Skeletal muscle satellite cell (primary cell): ENCODE measurements at regions not wholly inside any gene's neighbourhood (a gene's known extent, or its start where the extent isn't known, plus 50 kb on each side); places are given as distances from the start of the nearest gene placed in this dataset.
A peak's percentile ranks its signal among the peaks of the same experiment; 100 is the strongest.

Source experiments
- H3K27me3 ChIP-seq: 2 replicates; pipeline ENCODE4 v1.7.0; 2013; ENCODE audit warnings: low read length; ENCODE audit not compliant: control insufficient read depth, insufficient read depth
- H3K36me3 ChIP-seq: 2 replicates; pipeline ENCODE4 v1.7.0; 2013; ENCODE audit warnings: mild to moderate bottlenecking, control low read depth, low read length; ENCODE audit not compliant: insufficient read depth
- H3K4me1 ChIP-seq: 2 replicates; pipeline ENCODE4 v1.7.0; 2013; ENCODE audit warnings: low read length; ENCODE audit not compliant: control insufficient read depth, insufficient read depth
- H3K4me2 ChIP-seq: 2 replicates; pipeline ENCODE4 v1.7.0; 2013; ENCODE audit warnings: mild to moderate bottlenecking, low read length
- H3K4me3 ChIP-seq: 2 replicates; pipeline ENCODE4 v1.7.0; 2013; ENCODE audit warnings: low read length
- H3K9ac ChIP-seq: 2 replicates; pipeline ENCODE4 v1.7.0; 2013; ENCODE audit warnings: mild to moderate bottlenecking, low read depth, low read length, moderate library complexity
- H3K9me3 ChIP-seq: replicated peaks from 2 replicates; pipeline ENCODE4 v1.7.0; 2013; ENCODE audit warnings: mild to moderate bottlenecking, control low read depth, low read length

- H3K4me2 ChIP-seq = no peak overlapping the region
- H3K27me3 ChIP-seq = no peaks in the 10 kb centered on the region
- H3K9me3 ChIP-seq = no peaks in the 10 kb centered on the region
- peaks cover 14% of the 10 kb centered on the region for H3K4me1 ChIP-seq
- H3K9ac ChIP-seq = no peak overlapping the region
- no peaks in the 10 kb centered on the region for H3K36me3 ChIP-seq
- H3K4me3 ChIP-seq = no peak overlapping the region
These were observed 510.1 kb downstream of the TXNL1 start for GRCh38 chr18:56128153-56128791.

DNA sequence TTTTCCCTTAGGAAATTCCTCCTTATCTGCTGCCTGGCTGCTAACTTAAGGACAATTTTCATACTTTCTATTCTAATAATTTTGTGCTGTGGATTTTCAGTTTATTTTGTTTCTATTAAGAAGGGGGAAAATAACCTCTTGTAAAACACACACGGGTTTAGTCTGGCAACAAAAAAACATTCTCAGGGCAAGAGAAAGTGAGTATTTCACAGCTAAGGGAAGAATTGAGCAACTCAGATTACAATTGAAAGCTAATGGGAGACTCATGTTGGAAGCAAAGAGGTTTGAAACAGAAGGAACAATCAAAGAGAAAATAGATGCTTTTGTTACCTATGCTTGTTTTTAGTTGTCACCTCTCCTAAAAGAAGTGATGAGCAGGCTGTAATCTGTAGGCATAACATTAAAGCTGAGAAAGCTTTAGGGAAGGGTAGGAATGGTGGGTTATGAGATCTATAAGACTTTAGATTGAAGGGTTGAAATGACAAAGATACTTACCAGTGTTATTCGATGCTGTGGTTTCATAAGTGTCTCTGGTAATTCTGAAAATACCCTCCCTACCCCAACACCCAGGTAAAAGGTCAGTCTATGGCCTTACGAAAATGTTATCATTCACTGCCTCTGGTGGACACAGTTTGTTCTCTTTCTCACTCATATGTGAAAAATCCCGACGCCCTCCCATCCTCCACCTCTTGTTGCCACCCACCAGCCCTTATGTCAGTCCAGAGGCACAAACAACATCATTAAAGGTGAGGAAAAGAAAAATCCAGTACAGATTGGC is 510.9 kb downstream of the TXNL1 start:
- H3K4me3 ChIP-seq = no peak overlapping the region
- H3K36me3 ChIP-seq = no peaks in the 10 kb centered on the region
- peaks cover 15% of the 10 kb centered on the region for H3K4me1 ChIP-seq
- no peaks in the 10 kb centered on the region for H3K9me3 ChIP-seq
- H3K27me3 ChIP-seq = no peaks in the 10 kb centered on the region
- no peak overlapping the region for H3K9ac ChIP-seq
- H3K4me2 ChIP-seq = no peak overlapping the region

- Histone ChIP-seq H3K36me3 (no peaks in the 10 kb centered on the region), H3K9me3 (no peaks in the 10 kb centered on the region), H3K4me1 (peaks cover 15% of the 10 kb centered on the region), H3K4me3 (no peak overlapping the region), H3K27me3 (no peaks in the 10 kb centered on the region), H3K4me2 (peak overlapping the region; percentile 28), H3K9ac (no peak overlapping the region)
These were observed 514.2 kb downstream of the TXNL1 start for GRCh38 chr18:56124186-56124585.

- Histone ChIP-seq H3K4me3 (no peak overlapping the region), H3K9me3 (no peaks in the 10 kb centered on the region), H3K9ac (no peak overlapping the region)
These were observed 516.7 kb downstream of the TXNL1 start for GRCh38 chr18:56121669-56122068.

GRCh38 chr18:56120782-56121181 is 517.6 kb downstream of the TXNL1 start:
- H3K36me3 ChIP-seq = no peaks in the 10 kb centered on the region
- H3K9ac ChIP-seq = no peak overlapping the region
- H3K27me3 ChIP-seq = no peaks in the 10 kb centered on the region
- peaks cover 15% of the 10 kb centered on the region for H3K4me1 ChIP-seq
- no peak overlapping the region for H3K4me2 ChIP-seq
- no peaks in the 10 kb centered on the region for H3K9me3 ChIP-seq
- H3K4me3 ChIP-seq = no peak overlapping the region

More at GRCh38 chr18:56121669-56122068, 516.7 kb downstream of the TXNL1 start:
- Histone ChIP-seq H3K4me1 (peaks cover 15% of the 10 kb centered on the region), H3K36me3 (no peaks in the 10 kb centered on the region), H3K27me3 (no peaks in the 10 kb centered on the region), H3K4me2 (no peak overlapping the region)

DNA sequence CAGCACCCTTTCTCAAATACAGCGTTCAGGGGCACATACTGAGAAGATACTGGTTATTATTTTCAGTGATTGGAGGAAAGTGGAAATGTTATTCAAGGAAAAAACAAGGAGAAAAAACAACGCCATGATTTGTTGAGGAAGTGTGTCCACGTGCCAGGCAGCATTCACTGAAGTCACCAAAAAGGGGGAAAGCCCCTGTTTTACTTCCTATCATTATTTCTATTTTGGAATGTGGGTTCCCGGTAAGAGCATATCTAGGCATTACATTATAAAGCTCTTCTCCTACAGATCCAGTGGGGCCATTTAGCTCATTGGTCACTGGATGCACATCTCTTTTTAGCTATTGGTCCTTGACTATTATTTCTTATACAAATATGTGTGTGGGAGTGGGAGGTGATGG is 518.7 kb downstream of the TXNL1 start:
- Histone ChIP-seq H3K36me3 (no peaks in the 10 kb centered on the region), H3K9me3 (no peaks in the 10 kb centered on the region), H3K4me2 (no peak overlapping the region), H3K4me3 (no peak overlapping the region), H3K9ac (no peak overlapping the region), H3K4me1 (peaks cover 13% of the 10 kb centered on the region), H3K27me3 (no peaks in the 10 kb centered on the region)

DNA sequence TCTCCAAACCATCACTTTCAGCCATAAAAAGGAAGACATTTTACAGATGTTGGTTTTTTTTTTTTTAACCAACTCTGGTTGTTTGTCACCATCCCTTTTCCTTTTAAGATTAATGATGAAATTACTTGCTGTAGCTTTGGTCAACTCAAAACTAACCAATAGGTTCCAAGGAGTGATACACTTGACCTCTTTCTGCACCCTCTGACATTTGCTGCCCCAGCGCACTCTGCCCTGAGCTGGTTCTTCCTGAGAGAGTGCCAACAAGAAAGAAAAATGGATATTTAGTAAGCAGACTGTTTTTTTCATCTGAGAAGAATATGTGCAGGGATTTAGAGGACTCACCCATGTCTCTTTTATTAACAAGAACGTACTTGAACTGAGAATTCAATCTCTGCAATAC is 520.0 kb downstream of the TXNL1 start:
- Histone ChIP-seq H3K9me3 (no peaks in the 10 kb centered on the region), H3K27me3 (no peaks in the 10 kb centered on the region), H3K4me2 (no peak overlapping the region), H3K4me1 (peaks cover 2% of the 10 kb centered on the region), H3K4me3 (no peak overlapping the region), H3K9ac (no peak overlapping the region), H3K36me3 (no peaks in the 10 kb centered on the region)

- Histone ChIP-seq H3K4me2 (no peak overlapping the region), H3K9me3 (no peaks in the 10 kb centered on the region), H3K4me1 (no peaks in the 10 kb centered on the region), H3K9ac (no peak overlapping the region), H3K4me3 (no peak overlapping the region), H3K27me3 (no peaks in the 10 kb centered on the region), H3K36me3 (no peaks in the 10 kb centered on the region)
These were observed 523.0 kb downstream of the TXNL1 start for GRCh38 chr18:56115071-56116015.

- no peak overlapping the region for H3K4me3 ChIP-seq
- H3K27me3 ChIP-seq = no peaks in the 10 kb centered on the region
- no peaks in the 10 kb centered on the region for H3K36me3 ChIP-seq
- no peak overlapping the region for H3K9ac ChIP-seq
- no peak overlapping the region for H3K4me2 ChIP-seq
- no peaks in the 10 kb centered on the region for H3K9me3 ChIP-seq
- no peaks in the 10 kb centered on the region for H3K4me1 ChIP-seq
These were observed 525.0 kb upstream of the TCF4 start for GRCh38 chr18:56112984-56113383.

GRCh38 chr18:56112013-56112749 is 524.2 kb upstream of the TCF4 start:
- H3K36me3 ChIP-seq = no peaks in the 10 kb centered on the region
- no peak overlapping the region for H3K4me3 ChIP-seq
- H3K4me1 ChIP-seq = no peaks in the 10 kb centered on the region
- H3K27me3 ChIP-seq = no peaks in the 10 kb centered on the region
- H3K9ac ChIP-seq = no peak overlapping the region
- H3K4me2 ChIP-seq = no peak overlapping the region
- H3K9me3 ChIP-seq = no peaks in the 10 kb centered on the region

GRCh38 chr18:56109757-56110156 is 521.8 kb upstream of the TCF4 start:
- Histone ChIP-seq H3K9me3 (no peaks in the 10 kb centered on the region), H3K4me1 (no peaks in the 10 kb centered on the region)

More at GRCh38 chr18:56109757-56110156, 521.8 kb upstream of the TCF4 start:
- Histone ChIP-seq H3K36me3 (no peaks in the 10 kb centered on the region), H3K9ac (no peak overlapping the region), H3K4me2 (no peak overlapping the region), H3K27me3 (no peaks in the 10 kb centered on the region), H3K4me3 (no peak overlapping the region)
